Stimulated activated naive CD4-positive, alpha-beta T cell treated with Interleukin-2 at 50 U/mL for 16 hours (primary cell): ENCODE measurements at regions not wholly inside any gene's neighbourhood (a gene's known extent, or its start where the extent isn't known, plus 50 kb on each side); places are given as distances from the start of the nearest gene placed in this dataset.
"Not testable (repeated sequence)": the region's sequence is repeated elsewhere in the genome, so short reads cannot be mapped to it uniquely, and the experiment has no call there.

Experiments
- DNase-seq: peaks from one replicate; lab custom pipeline; 2025; lab: John Stamatoyannopoulos, UW

GRCh38 chr20:50328996-50329898 is 138.6 kb downstream of the CEBPB start:
- no peak for DNase-seq

- no peak for DNase-seq
These were observed 139.4 kb downstream of the CEBPB start for GRCh38 chr20:50329981-50330503.

GRCh38 chr20:50330504-50331313 is 140.1 kb downstream of the CEBPB start:
- DNase-seq: no peak

- no peak for DNase-seq
These were observed 141.1 kb downstream of the CEBPB start for GRCh38 chr20:50331469-50332363.

- DNase-seq: no peak
These were observed 141.9 kb downstream of the CEBPB start for GRCh38 chr20:50332491-50332980.

GRCh38 chr20:50333131-50333670 is 142.6 kb downstream of the CEBPB start:
- no peak for DNase-seq

DNA sequence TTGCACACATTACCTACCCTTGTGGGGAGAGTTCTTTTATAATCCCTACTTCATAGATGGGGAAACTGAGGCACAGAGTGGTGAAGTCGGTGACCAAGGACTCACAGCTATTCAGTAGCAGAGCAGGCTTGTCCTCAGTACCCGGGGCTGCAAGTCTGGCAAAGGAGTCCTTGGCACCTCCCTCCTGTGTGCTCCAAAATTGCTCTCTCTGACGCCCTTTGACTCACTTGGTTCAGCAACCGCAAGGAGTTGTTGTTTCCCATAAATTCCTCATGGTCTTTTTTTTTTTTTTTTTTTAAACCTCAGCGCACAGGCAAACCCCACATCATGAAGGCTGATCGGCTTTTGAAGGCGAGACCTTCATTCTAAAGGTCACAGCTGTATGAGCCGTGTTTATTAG is 143.2 kb downstream of the CEBPB start:
- no peak for DNase-seq

GRCh38 chr20:50334512-50334911 is 143.9 kb downstream of the CEBPB start:
- DNase-seq: not testable (repeated sequence)

DNA sequence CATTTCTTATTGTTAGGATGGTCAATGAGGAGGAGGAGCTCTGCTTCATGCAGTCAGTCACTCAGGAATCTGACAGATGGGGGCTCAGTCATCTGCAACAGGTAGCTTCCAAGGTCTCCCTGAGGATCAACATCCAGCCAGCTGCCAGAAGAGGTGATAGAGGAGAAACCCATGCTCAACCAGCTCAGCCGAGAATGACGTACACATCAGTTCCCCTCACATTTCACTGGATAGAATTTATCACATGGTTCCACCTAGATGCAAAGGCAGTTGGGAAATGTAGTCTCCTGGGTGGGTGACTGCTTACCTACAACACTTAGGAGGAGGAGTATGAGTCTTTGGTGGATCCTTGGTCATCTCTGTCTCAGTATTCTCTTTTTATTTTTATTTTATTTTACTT is 144.5 kb downstream of the CEBPB start:
- no peak for DNase-seq

GRCh38 chr20:50335866-50336265 is 145.2 kb downstream of the CEBPB start:
- DNase-seq: no peak

GRCh38 chr20:50336661-50337060 is 146.0 kb downstream of the CEBPB start:
- no peak for DNase-seq

- DNase-seq: no peak
These were observed 147.2 kb downstream of the CEBPB start for GRCh38 chr20:50337521-50338466.

GRCh38 chr20:50338479-50339391 is 148.1 kb downstream of the CEBPB start:
- DNase-seq: peak; percentile 60

DNA sequence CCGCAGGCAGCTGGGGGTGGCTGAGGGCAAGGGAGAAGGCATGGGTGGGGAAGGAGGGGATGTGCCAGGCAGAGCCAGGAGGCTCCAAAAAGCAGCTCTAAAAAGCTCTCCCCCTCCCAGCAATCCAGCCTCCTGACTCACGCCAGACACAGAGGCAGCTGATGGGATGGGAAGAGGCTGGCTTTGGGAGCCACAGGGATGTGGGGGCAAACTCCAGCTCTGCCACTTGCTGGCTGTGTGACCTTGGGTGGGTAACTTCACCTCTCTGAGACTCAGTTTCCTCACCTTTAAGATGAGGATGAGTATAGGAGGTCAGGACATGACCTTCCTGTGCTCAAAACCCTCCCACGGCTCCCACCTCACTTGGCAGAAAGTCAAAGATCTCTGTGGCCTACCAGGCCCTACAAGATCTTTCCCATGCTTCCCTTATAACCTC is 148.9 kb downstream of the CEBPB start:
- DNase-seq: no peak

GRCh38 chr20:50340541-50340940 is 149.9 kb downstream of the CEBPB start:
- DNase-seq: no peak

- DNase-seq: no peak
These were observed 150.4 kb downstream of the CEBPB start for GRCh38 chr20:50341050-50341449.

DNA sequence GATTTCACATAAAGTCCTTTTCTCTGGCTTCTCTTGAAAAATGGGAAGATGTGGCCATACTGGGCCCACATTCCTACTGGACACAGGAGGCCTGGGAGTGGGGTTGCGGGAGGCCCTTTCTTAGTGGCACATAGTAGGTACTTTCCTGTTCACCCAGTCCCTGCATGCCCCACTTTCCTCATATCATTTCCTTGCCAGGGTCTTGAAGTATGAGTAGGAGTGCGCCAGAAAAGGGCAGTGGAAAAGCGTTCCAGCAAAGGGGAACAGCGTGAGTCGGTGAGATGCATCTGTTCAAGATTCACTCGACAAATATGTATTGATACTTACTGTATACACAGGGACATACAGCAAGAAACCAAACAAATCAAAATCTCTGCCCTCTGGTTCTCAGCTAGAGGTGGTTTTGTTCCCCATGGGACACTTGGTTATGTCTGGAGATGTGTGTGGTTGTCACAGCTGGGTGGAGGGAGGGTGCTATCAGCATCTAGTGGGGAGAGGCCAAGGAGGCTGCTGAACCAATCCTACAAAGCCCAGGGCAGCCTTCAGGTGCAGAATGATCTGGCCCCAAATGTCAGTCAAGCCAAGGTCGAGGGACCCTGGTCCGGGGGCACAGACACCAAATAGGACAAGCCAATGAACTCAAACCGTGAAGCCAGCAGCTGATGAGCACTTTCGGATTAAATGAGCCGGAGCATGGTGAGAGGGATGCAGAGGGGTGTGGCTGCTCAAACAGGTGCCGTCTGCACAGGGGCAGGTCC is 151.4 kb downstream of the CEBPB start:
- DNase-seq: no peak

- no peak for DNase-seq
These were observed 152.0 kb downstream of the CEBPB start for GRCh38 chr20:50342638-50343102.
